Colonic mucosa (tissue), 4 donors: ENCODE measurements at regions not wholly inside any gene's neighbourhood (a gene's known extent, or its start where the extent isn't known, plus 50 kb on each side); places are given as distances from the start of the nearest gene placed in this dataset.

Experiments
- DNase-seq: peaks from one replicate; pipeline ENCODE4 v3.0.0-alpha.2; 2020
- H3K27ac ChIP-seq: fragments of 200-600 bp; one replicate; pipeline ENCODE4 v1.8.0; 2021
- H3K27me3 ChIP-seq: fragments of 200-600 bp; one replicate; pipeline ENCODE4 v1.8.0; 2021
- H3K36me3 ChIP-seq: fragments of 200-600 bp; one replicate; pipeline ENCODE4 v1.8.0; 2021
- H3K4me1 ChIP-seq: fragments of 200-600 bp; one replicate; pipeline ENCODE4 v1.8.0; 2021; ENCODE audit warnings: mild to moderate bottlenecking
- H3K4me3 ChIP-seq: fragments of 200-600 bp; one replicate; pipeline ENCODE4 v1.8.0; 2021
- H3K9ac ChIP-seq, 2 donors: one replicate each; pipeline ENCODE4 v1.7.0; 2013; ENCODE audit warnings: control low read depth in 2 of 2, low read depth in 2 of 2, low read length in 2 of 2
- H3K9me3 ChIP-seq: fragments of 200-600 bp; one replicate; pipeline ENCODE4 v1.8.0; 2021
- intact Hi-C: fragments of 100-400 bp; cut with DNase I; formaldehyde crosslinking; loops from one replicate; pipeline ENCODE4 v1.14.1; 2022
- TF ChIP-seq, protein P1 (sequence below): fragments of 200-600 bp; IDR thresholded peaks from one replicate; pipeline ENCODE4 v1.8.0; 2022; ENCODE audit warnings: antibody characterized with exemption, mild to moderate bottlenecking
- donor health status: healthy.
- donor health status: DM: no; HTN: no; CAD: no.
- donor health status: DM: no; HTN: no; CAD: no.

- Histone ChIP-seq H3K4me3 (no peak overlapping the region), H3K27ac (no peak overlapping the region), H3K4me1 (no peaks in the 10 kb centered on the region), H3K9ac (no peak overlapping the region), H3K36me3 (no peaks in the 10 kb centered on the region), H3K9me3 (no peaks in the 10 kb centered on the region), H3K27me3 (no peaks in the 10 kb centered on the region)
- no peak for DNase-seq
- TF ChIP-seq, protein P1, sequence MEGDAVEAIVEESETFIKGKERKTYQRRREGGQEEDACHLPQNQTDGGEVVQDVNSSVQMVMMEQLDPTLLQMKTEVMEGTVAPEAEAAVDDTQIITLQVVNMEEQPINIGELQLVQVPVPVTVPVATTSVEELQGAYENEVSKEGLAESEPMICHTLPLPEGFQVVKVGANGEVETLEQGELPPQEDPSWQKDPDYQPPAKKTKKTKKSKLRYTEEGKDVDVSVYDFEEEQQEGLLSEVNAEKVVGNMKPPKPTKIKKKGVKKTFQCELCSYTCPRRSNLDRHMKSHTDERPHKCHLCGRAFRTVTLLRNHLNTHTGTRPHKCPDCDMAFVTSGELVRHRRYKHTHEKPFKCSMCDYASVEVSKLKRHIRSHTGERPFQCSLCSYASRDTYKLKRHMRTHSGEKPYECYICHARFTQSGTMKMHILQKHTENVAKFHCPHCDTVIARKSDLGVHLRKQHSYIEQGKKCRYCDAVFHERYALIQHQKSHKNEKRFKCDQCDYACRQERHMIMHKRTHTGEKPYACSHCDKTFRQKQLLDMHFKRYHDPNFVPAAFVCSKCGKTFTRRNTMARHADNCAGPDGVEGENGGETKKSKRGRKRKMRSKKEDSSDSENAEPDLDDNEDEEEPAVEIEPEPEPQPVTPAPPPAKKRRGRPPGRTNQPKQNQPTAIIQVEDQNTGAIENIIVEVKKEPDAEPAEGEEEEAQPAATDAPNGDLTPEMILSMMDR, result no peak
- intact Hi-C loops, result no loop called here
Measured at GRCh38 chr15:96887730-96888129, 557.2 kb downstream of the NR2F2 start.

DNA sequence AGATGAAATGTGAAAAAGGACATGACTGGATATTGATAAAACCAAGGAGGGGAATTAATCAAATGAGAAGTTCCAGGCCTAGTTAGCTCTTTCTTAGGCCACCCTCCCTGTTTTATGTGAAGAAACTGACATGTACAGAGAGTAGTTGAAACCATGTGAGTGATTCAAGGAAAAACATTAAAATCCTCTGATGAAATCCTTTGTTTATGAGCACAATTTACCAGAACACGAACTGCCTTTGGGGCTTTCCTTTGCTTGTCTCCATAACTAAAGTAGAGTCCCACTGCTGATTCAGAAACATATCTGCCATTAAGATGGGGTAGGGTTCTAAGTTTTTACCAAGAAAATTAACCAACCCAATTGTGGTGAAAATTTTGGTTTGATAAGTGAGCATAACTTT, 558.3 kb downstream of the NR2F2 start:
- TF ChIP-seq, protein P1, result no peak
- intact Hi-C loops, result no loop called here
- Histone ChIP-seq H3K27ac (no peak overlapping the region), H3K36me3 (no peaks in the 10 kb centered on the region), H3K9me3 (no peaks in the 10 kb centered on the region), H3K27me3 (no peaks in the 10 kb centered on the region), H3K9ac (no peak overlapping the region), H3K4me3 (no peak overlapping the region), H3K4me1 (no peaks in the 10 kb centered on the region)
- no peak for DNase-seq

DNA sequence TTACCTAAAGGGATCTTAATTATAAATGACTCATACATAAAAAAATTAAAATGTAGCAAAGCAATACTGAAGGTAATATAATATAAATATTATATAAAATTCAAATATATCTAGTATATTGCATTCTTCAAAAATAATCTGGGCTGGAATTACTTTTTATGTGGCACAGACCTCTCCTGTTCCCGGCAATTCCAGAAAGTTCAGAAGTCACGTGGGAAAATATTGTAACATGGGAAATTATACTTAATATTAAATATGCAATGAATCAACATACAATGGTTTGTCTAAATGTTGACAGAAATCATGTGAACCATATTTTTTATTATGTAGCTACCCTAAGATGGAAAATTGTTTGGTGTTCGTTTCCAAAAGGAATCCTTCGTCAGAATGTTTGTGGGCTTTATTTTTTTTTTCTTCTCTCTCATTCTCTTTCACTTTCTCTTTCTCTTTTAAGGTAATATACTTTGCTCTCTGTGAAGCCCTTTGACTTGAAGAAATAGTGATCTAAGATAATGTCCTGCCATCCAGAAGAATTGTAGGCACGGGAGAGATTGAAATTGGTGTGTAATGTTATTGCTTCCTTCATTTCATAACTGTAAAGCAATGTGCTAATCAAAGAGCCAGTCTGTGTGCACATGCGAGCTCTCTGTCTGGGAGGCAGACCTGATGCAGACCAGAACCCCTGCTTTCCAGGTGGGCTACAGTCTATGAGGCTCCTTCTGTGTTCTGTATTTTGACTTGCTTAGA, 559.4 kb downstream of the NR2F2 start:
- H3K9me3 ChIP-seq, result no peaks in the 10 kb centered on the region
- peak overlapping the region in 1 of 2 donors; percentile 13 for H3K9ac ChIP-seq
- no peak for DNase-seq
- no peaks in the 10 kb centered on the region for H3K36me3 ChIP-seq
- intact Hi-C loops, result no loop called here
- no peaks in the 10 kb centered on the region for H3K4me1 ChIP-seq
- peak overlapping the region; percentile 10 for H3K4me3 ChIP-seq
- H3K27ac ChIP-seq, result no peak overlapping the region
- H3K27me3 ChIP-seq, result no peaks in the 10 kb centered on the region
- TF ChIP-seq, protein P1, result no peak

GRCh38 chr15:96891046-96891445, 560.5 kb downstream of the NR2F2 start:
- DNase-seq, result no peak
- Histone ChIP-seq H3K9ac (no peak overlapping the region), H3K9me3 (no peaks in the 10 kb centered on the region), H3K36me3 (no peaks in the 10 kb centered on the region), H3K4me3 (no peak overlapping the region), H3K27me3 (no peaks in the 10 kb centered on the region), H3K27ac (no peak overlapping the region), H3K4me1 (no peaks in the 10 kb centered on the region)
- TF ChIP-seq, protein P1, result no peak
- intact Hi-C loops, result no loop called here

GRCh38 chr15:96893159-96893906, 562.8 kb downstream of the NR2F2 start:
- no peak for DNase-seq
- H3K4me1 ChIP-seq, result no peaks in the 10 kb centered on the region
- H3K9ac ChIP-seq, result no peak overlapping the region
- H3K4me3 ChIP-seq, result no peak overlapping the region
- no peaks in the 10 kb centered on the region for H3K36me3 ChIP-seq
- H3K27me3 ChIP-seq, result no peaks in the 10 kb centered on the region
- no peak overlapping the region for H3K27ac ChIP-seq
- TF ChIP-seq, protein P1, result no peak
- H3K9me3 ChIP-seq, result no peaks in the 10 kb centered on the region
- intact Hi-C loops, result no loop called here
